Activated B cell treated with CpG ODN at 0.5 μM for 24 hours (primary cell): ENCODE measurements at regions not wholly inside any gene's neighbourhood (a gene's known extent, or its start where the extent isn't known, plus 50 kb on each side); places are given as distances from the start of the nearest gene placed in this dataset.

ENCODE experiments used
- ATAC-seq: fragments of 200-7000 bp; cut with Tn5 transposase; one replicate; pipeline ENCODE4 v1.10.0; 2021; ENCODE audit warnings: low read depth, mild to moderate bottlenecking, moderate library complexity
- CTCF ChIA-PET: fragments of 350-600 bp; sonication (Branson Sonifier 250); formaldehyde crosslinking; loops from one replicate; lab custom pipeline; 2021; ENCODE audit warnings: antibody characterized with exemption; lab: Charles Lee
- POLR2A ChIA-PET: fragments of 350-600 bp; sonication (Branson Sonifier 250); formaldehyde crosslinking; loops from one replicate; lab custom pipeline; 2021; ENCODE audit warnings: antibody characterized with exemption; lab: Charles Lee
- DNase-seq: peaks from one replicate; pipeline ENCODE4 v3.0.0; 2022
- H3K27ac Mint-ChIP-seq: one replicate; pipeline ENCODE4 v1.8.0; 2020; ENCODE audit warnings: mixed read lengths
- H3K27me3 Mint-ChIP-seq: one replicate; pipeline ENCODE4 v1.8.0; 2021; ENCODE audit warnings: mixed read lengths
- H3K36me3 Mint-ChIP-seq: one replicate; pipeline ENCODE4 v1.8.0; 2021; ENCODE audit warnings: low read depth, mixed read lengths
- H3K4me1 Mint-ChIP-seq: one replicate; pipeline ENCODE4 v1.8.0; 2021; ENCODE audit warnings: mixed read lengths
- H3K4me3 Mint-ChIP-seq: one replicate; pipeline ENCODE4 v1.8.0; 2020; ENCODE audit warnings: mild to moderate bottlenecking, mixed read lengths
- H3K9me3 Mint-ChIP-seq: one replicate; pipeline ENCODE4 v1.8.0; 2020; ENCODE audit warnings: mixed read lengths
- CTCF ChIP-seq: fragments of 200-600 bp; IDR thresholded peaks from one replicate; pipeline ENCODE4 v1.8.0; 2022; ENCODE audit warnings: antibody characterized with exemption, mild to moderate bottlenecking
- intact Hi-C: fragments of 100-400 bp; cut with micrococcal nuclease; formaldehyde crosslinking; loops from one replicate; pipeline ENCODE4 v1.15.1; 2024

GRCh38 chr7:118059209-118059608 is 124.8 kb upstream of the LSM8 start:
- H3K36me3 Mint-ChIP-seq = no peaks in the 10 kb centered on the region
- POLR2A ChIA-PET = no interaction called here
- H3K4me3 Mint-ChIP-seq = no peak overlapping the region
- no peak for TF ChIP-seq CTCF
- H3K27me3 Mint-ChIP-seq = no peaks in the 10 kb centered on the region
- H3K9me3 Mint-ChIP-seq = no peaks in the 10 kb centered on the region
- CTCF ChIA-PET = no interaction called here
- ATAC-seq = no peak
- no peak overlapping the region for H3K27ac Mint-ChIP-seq
- intact Hi-C loops = no loop called here
- no peaks in the 10 kb centered on the region for H3K4me1 Mint-ChIP-seq
- DNase-seq = no peak

GRCh38 chr7:118060692-118061091 is 123.3 kb upstream of the LSM8 start:
- no peak for TF ChIP-seq CTCF
- Mint-ChIP-seq H3K4me3 (no peak overlapping the region), H3K9me3 (no peaks in the 10 kb centered on the region), H3K27ac (no peak overlapping the region), H3K36me3 (no peaks in the 10 kb centered on the region), H3K27me3 (no peaks in the 10 kb centered on the region), H3K4me1 (no peaks in the 10 kb centered on the region)
- DNase-seq = no peak
- ChIA-PET POLR2A (no interaction called here), CTCF (no interaction called here)
- intact Hi-C loops = loop anchor here (10.0 kb wide), 1 partner anchor 1524 kb away; no protein-coding TSS in a partner anchor
- ATAC-seq = no peak

DNA sequence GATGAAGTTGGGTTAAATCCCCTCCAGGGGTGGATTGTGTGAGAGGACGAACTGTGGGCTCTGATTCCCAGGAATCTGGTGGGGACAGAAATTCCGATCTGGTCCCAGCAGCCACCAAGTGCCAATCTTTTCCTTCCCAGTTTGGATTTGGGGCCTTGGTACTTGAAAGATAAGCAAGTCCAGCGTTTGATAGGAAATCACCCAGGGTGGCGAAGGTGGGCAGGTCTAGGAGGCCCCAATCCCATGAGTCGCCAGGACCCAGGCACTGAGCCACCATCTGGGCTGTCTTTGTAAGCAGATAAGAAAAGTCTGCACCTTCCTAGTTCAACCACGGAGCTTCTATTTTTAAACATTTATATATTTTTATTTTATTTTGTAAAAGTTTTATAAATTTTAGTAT is 122.6 kb upstream of the LSM8 start:
- TF ChIP-seq CTCF = no peak
- POLR2A ChIA-PET = no interaction called here
- intact Hi-C loops = loop anchor here (10.0 kb wide), 1 partner anchor 1523 kb away; no protein-coding TSS in a partner anchor
- CTCF ChIA-PET = no interaction called here
- Mint-ChIP-seq H3K36me3 (no peaks in the 10 kb centered on the region), H3K4me3 (no peak overlapping the region), H3K9me3 (no peaks in the 10 kb centered on the region), H3K4me1 (no peaks in the 10 kb centered on the region), H3K27me3 (no peaks in the 10 kb centered on the region), H3K27ac (no peak overlapping the region)
- no peak for ATAC-seq
- DNase-seq = no peak

DNA sequence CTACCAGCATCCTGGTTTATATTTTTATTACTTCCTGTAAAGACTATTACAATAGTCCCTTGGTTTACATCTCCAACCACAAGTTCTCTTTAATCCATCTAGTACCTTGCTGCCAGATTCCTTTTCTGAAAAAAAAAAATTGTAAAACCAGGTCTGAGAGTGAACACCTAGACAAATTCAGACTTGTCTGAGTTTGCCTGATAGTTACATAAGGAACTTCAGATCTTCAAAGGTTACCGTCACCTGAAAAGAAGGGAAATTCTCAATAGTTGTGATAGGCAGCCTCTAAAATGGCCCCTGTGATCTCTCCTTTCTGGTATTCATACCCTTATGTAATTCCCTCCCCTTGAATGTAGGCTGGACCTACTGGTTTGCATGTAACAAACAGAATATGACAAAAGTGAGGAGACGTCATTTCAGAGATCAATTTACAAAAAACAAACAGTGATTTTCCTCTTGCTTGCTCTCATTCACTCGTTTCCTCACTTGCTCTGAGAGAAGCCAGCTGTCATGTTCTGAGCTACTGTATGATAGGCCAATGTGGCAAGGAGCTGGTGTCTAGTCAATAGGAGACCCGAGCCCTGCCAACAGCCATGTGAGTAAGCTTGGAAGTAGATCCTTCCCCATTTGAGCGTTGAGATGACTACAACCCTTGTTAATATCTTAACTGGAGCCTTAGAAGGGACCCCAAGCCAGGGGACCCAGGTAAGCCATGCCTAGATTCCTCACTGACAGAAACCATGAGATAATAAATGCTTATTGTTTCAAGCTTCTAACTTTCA is 110.9 kb upstream of the LSM8 start:
- H3K27ac Mint-ChIP-seq = no peak overlapping the region
- CTCF ChIA-PET = no interaction called here
- H3K9me3 Mint-ChIP-seq = no peaks in the 10 kb centered on the region
- H3K36me3 Mint-ChIP-seq = no peaks in the 10 kb centered on the region
- intact Hi-C loops = no loop called here
- POLR2A ChIA-PET = no interaction called here
- H3K4me3 Mint-ChIP-seq = no peak overlapping the region
- TF ChIP-seq CTCF = no peak
- peaks cover 3% of the 10 kb centered on the region for H3K27me3 Mint-ChIP-seq
- no peaks in the 10 kb centered on the region for H3K4me1 Mint-ChIP-seq
- no peak for DNase-seq
- ATAC-seq = no peak

DNA sequence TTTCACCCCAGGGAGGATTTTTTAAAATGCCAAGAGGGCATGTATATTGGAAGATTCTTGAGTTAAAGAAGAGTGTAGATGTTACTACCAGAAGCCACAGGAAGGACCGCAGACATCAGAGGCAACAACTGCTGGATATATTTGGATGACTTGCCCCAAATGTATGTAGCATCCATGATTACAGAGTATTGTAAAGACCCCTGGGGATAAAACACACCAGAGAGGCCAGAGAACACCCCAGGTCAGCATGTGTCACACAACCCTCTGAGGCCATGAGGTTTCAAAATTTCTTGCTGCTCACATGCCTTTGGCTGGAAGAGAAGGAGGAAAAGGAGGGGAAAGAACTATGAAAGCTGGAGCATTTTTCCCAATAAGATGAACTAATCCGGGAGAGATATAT is 108.0 kb upstream of the LSM8 start:
- Mint-ChIP-seq H3K4me1 (peaks cover 5% of the 10 kb centered on the region), H3K4me3 (no peak overlapping the region), H3K36me3 (no peaks in the 10 kb centered on the region), H3K27me3 (peaks cover 3% of the 10 kb centered on the region), H3K9me3 (no peaks in the 10 kb centered on the region), H3K27ac (no peak overlapping the region)
- intact Hi-C loops = no loop called here
- ChIA-PET POLR2A (no interaction called here), CTCF (no interaction called here)
- no peak for ATAC-seq
- TF ChIP-seq CTCF = no peak
- DNase-seq = no peak
